Spleen (tissue), 11 donors: ENCODE measurements at regions not wholly inside any gene's neighbourhood (a gene's known extent, or its start where the extent isn't known, plus 50 kb on each side); places are given as distances from the start of the nearest gene placed in this dataset.
"Not testable (repeated sequence)": the region's sequence is repeated elsewhere in the genome, so short reads cannot be mapped to it uniquely, and the experiment has no call there.

Experiments
- DNase-seq: peaks from one replicate; pipeline ENCODE4 v3.0.0-alpha.2; 2020
- H3K27ac ChIP-seq, 8 donors: fragments of 200-600 bp; sonication (generic) in 7 of 8; 1 replicate in 4 of 8; 2 replicates in 4 of 8; pipeline versions ENCODE4 v1.5.0 to v1.8.0; 2016 to 2021; ENCODE audit warnings: inconsistent platforms in 4 of 8, mild to moderate bottlenecking in 4 of 8, moderate library complexity in 1 of 8
- H3K27me3 ChIP-seq, 7 donors: fragments of 200-600 bp; sonication (generic) in 6 of 7; replicated peaks in 1 of 7; 1 replicate in 4 of 7; 2 replicates in 3 of 7; pipeline versions ENCODE4 v1.5.0 to v1.8.0; 2016 to 2021; ENCODE audit warnings: inconsistent platforms in 3 of 7, mild to moderate bottlenecking in 1 of 7
- H3K36me3 ChIP-seq, 6 donors: fragments of 200-600 bp; sonication (generic) in 5 of 6; 1 replicate in 4 of 6; 2 replicates in 2 of 6; pipeline versions ENCODE4 v1.5.0 to v1.8.0; 2016 to 2021; ENCODE audit warnings: inconsistent platforms in 2 of 6
- H3K4me1 ChIP-seq, 6 donors: fragments of 200-600 bp; sonication (generic) in 5 of 6; 1 replicate in 3 of 6; 2 replicates in 3 of 6; pipeline versions ENCODE4 v1.5.0 to v1.8.0; 2016 to 2021; ENCODE audit warnings: inconsistent platforms in 3 of 6
- H3K4me3 ChIP-seq, 8 donors: fragments of 200-600 bp; sonication (generic) in 7 of 8; 1 replicate in 4 of 8; 2 replicates in 4 of 8; pipeline versions ENCODE4 v1.5.0 to v1.8.0; 2016 to 2021; ENCODE audit warnings: inconsistent platforms in 4 of 8, mild to moderate bottlenecking in 4 of 8, moderate library complexity in 2 of 8
- H3K9me3 ChIP-seq, 8 donors: fragments of 200-600 bp; sonication (generic) in 7 of 8; 1 replicate in 4 of 8; 2 replicates in 4 of 8; pipeline versions ENCODE4 v1.5.0 to v1.8.0; 2016 to 2021; ENCODE audit warnings: inconsistent platforms in 4 of 8
- POLR2A ChIP-seq, 3 donors: fragments of 450-650 bp; IDR thresholded peaks; one replicate each; pipeline ENCODE4 v1.5.1; 2017; ENCODE audit warnings: antibody characterized with exemption in 3 of 3, mild to moderate bottlenecking in 1 of 3
- POLR2AphosphoS5 ChIP-seq, 3 donors: sonication (generic); formaldehyde crosslinking; IDR thresholded peaks; one replicate each; pipeline ENCODE4 v1.5.1; 2017; ENCODE audit warnings: antibody characterized with exemption in 3 of 3
- WGBS, 5 donors: extraction: QIAGEN DNeasy Blood & Tissue Kit in 3 of 5; methylation state at CpG; one replicate each; pipeline versions ENCODE4 v1.1.5 to v1.1.7; 2013 to 2018; 5-methylcytosine and 5-hydroxymethylcytosine counted together
- intact Hi-C: fragments of 100-400 bp; cut with DNase I; formaldehyde crosslinking; loops from one replicate; pipeline ENCODE4 v1.15.0; 2023; ENCODE audit warnings: low total_unique reads
- TF ChIP-seq, protein P1 (sequence below), 11 experiments: fragments of 200-600 bp in 7 of 11; fragments of 450-650 bp in 4 of 11; sonication (generic) in 4 of 11; IDR thresholded peaks in 8 of 11; conservative IDR thresholded peaks in 3 of 11; 1 replicate in 7 of 11; 2 replicates in 4 of 11; pipeline versions ENCODE4 v1.4.0 to v1.8.0; 2016 to 2021; ENCODE audit warnings: antibody characterized with exemption in 11 of 11, inconsistent platforms in 4 of 11, mild to moderate bottlenecking in 1 of 11
- donor health status: healthy with polysubstance abuse.
- donor health status: DM: no; HTN: no; CAD: no; lungs with moderate emphysema.
- donor health status: DM: no; HTN: no; CAD: no.
- donor health status: Bipolar disorder and iron deficiency.
- donor health status: healthy.
- donor health status: DM: no; HTN: no; CAD: no.
- donor health status: DM: yes; HTN: yes; CAD: no.

DNA sequence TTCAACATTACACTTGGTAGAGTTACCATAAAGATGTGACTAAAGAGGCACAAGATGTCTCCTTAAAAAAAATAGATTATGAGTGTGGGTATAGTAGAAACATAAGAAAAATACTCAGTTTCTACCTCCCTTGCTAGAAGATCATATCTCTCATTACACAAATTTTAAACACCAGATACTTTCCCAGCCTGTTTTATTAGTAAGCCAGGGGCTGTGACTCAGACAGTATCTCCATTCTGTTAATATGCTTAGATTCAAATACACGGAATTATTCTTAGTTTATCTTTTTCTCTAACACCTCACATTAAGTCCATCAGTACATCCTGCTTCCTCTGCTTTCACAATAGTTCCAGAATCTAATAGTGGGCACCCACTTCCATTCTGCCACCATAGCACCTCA, 561.8 kb upstream of the ADAMTS5 start:
- no peak for TF ChIP-seq POLR2AphosphoS5 (IDR thresholded peaks at IDR 0.05)
- no peak for TF ChIP-seq POLR2A (IDR thresholded peaks at IDR 0.05)
- TF ChIP-seq, protein P1, sequence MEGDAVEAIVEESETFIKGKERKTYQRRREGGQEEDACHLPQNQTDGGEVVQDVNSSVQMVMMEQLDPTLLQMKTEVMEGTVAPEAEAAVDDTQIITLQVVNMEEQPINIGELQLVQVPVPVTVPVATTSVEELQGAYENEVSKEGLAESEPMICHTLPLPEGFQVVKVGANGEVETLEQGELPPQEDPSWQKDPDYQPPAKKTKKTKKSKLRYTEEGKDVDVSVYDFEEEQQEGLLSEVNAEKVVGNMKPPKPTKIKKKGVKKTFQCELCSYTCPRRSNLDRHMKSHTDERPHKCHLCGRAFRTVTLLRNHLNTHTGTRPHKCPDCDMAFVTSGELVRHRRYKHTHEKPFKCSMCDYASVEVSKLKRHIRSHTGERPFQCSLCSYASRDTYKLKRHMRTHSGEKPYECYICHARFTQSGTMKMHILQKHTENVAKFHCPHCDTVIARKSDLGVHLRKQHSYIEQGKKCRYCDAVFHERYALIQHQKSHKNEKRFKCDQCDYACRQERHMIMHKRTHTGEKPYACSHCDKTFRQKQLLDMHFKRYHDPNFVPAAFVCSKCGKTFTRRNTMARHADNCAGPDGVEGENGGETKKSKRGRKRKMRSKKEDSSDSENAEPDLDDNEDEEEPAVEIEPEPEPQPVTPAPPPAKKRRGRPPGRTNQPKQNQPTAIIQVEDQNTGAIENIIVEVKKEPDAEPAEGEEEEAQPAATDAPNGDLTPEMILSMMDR (IDR thresholded peaks at IDR 0.05 in 8 of 11, conservative IDR thresholded peaks at IDR 0.05 in 3 of 11) = no peak
- no peak for DNase-seq
- no peaks in the 10 kb centered on the region for H3K4me1 ChIP-seq
- intact Hi-C loops = no loop called here
- H3K36me3 ChIP-seq = no peaks in the 10 kb centered on the region
- 70 to 93% (median 76%) methylated on average over 1 of the region's 1 CpG for WGBS, 5 donors
- H3K9me3 ChIP-seq = no peaks in the 10 kb centered on the region
- no peaks in the 10 kb centered on the region for H3K27me3 ChIP-seq
- no peak overlapping the region for H3K27ac ChIP-seq
- no peak overlapping the region for H3K4me3 ChIP-seq

DNA sequence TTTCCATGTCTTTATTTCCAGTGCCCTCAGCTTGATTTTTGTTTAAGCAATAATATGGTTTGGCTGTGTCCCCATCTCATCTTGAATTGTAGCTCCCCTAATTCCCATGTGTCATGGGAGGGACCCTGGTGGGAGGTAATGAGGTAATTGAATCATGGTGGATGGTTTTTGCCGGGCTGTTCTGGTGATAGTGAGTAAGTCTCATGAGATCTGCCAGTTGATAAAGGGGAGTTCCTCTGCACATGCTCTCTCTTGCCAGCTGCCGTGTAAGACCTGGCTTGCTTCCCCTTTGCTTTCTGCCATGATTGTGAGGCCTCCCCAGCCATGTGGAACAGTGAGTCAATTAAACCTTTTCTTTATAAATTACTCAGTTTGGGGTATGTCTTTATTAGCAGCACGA, 559.6 kb upstream of the ADAMTS5 start:
- H3K4me1 ChIP-seq = no peaks in the 10 kb centered on the region
- H3K36me3 ChIP-seq = no peaks in the 10 kb centered on the region
- no peak overlapping the region for H3K4me3 ChIP-seq
- peaks cover 0 to 10% (median 7%) of the 10 kb centered on the region in 8 donors for H3K9me3 ChIP-seq
- WGBS, 5 donors = 77 to 94% (median 81%) methylated on average over 3 of the region's 3 CpGs
- DNase-seq = no peak
- no peaks in the 10 kb centered on the region for H3K27me3 ChIP-seq
- TF ChIP-seq POLR2AphosphoS5 (IDR thresholded peaks at IDR 0.05) (no peak), POLR2A (IDR thresholded peaks at IDR 0.05) (no peak)
- TF ChIP-seq, protein P1 (IDR thresholded peaks at IDR 0.05 in 8 of 11, conservative IDR thresholded peaks at IDR 0.05 in 3 of 11) = no peak
- H3K27ac ChIP-seq = no peak overlapping the region
- intact Hi-C loops = no loop called here

DNA sequence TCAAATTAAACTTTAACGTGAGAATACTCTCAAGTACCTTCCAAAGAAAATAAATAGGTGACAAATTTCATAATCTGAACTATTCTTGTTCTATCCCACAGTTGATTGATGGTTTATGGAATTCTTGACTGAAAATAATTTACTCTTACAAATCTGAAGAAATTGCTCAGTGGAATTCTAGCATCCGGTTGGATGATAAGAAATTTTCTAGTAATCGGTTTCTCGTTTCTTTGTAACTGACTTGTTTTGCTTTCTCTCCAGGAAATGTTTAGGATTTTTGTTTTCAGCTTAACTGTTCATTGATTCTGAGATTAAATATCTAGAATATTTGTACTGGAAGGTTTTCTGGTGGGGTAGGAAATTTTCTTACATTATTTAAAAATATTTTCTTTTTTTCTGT, 558.9 kb upstream of the ADAMTS5 start:
- Histone ChIP-seq H3K9me3 (peaks cover 0 to 16% (median 10%) of the 10 kb centered on the region in 8 donors), H3K4me1 (no peaks in the 10 kb centered on the region), H3K36me3 (no peaks in the 10 kb centered on the region), H3K4me3 (no peak overlapping the region), H3K27me3 (no peaks in the 10 kb centered on the region), H3K27ac (no peak overlapping the region)
- no peak for DNase-seq
- 84 to 89% (median 89%) methylated on average over 4 of the region's 4 CpGs for WGBS, 5 donors
- intact Hi-C loops = no loop called here
- TF ChIP-seq, protein P1 (IDR thresholded peaks at IDR 0.05 in 8 of 11, conservative IDR thresholded peaks at IDR 0.05 in 3 of 11) = no peak
- TF ChIP-seq POLR2A (IDR thresholded peaks at IDR 0.05) (no peak), POLR2AphosphoS5 (IDR thresholded peaks at IDR 0.05) (no peak)

DNA sequence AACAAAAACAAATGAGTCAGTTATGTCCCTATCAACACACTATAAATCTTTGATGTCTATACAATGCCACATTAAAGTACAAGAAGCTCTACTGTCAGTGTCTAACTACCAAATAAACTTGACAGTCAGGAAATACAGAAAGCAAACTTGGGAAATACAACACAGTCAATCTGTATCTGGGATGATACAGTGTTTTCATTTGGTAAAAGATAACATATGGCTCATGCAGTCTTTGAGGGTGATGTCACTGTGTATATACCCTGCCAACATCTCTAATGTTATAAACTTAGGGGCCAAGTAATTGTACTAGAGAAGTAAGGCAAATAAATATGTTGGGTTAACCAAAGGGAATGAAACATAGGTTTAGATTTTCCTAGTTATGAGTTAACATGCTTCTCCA, 552.5 kb upstream of the ADAMTS5 start:
- no peak for DNase-seq
- no peaks in the 10 kb centered on the region for H3K36me3 ChIP-seq
- H3K4me3 ChIP-seq = no peak overlapping the region
- intact Hi-C loops = no loop called here
- no peak overlapping the region for H3K27ac ChIP-seq
- TF ChIP-seq POLR2AphosphoS5 (IDR thresholded peaks at IDR 0.05) = no peak
- TF ChIP-seq, protein P1 (IDR thresholded peaks at IDR 0.05 in 8 of 11, conservative IDR thresholded peaks at IDR 0.05 in 3 of 11) = no peak
- TF ChIP-seq POLR2A (IDR thresholded peaks at IDR 0.05) = no peak
- H3K9me3 ChIP-seq = peaks cover 0 to 43% (median 24%) of the 10 kb centered on the region in 8 donors
- no peaks in the 10 kb centered on the region for H3K4me1 ChIP-seq
- no peaks in the 10 kb centered on the region for H3K27me3 ChIP-seq

DNA sequence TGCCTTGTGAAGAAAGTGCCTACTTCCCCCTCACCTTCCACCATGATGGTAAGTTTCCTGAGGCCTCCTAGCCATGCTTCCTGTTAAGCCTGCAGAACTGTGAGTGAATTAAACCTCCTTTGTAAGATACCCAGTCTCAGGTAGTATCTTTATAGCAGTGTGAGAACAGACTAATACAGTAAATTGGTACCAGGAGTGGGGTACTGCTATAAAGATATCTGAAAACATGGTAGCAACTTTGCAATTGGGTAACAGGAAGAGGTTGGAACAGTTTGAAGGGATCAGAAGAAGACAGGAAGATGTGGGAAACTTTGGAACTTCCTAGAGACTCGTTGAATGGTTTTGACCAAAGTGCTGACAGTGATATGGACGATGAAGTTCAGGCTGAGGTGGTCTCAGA, 550.3 kb upstream of the ADAMTS5 start:
- intact Hi-C loops, H3K36me3 ChIP-seq, DNase-seq, H3K4me3 ChIP-seq, H3K4me1 ChIP-seq, H3K27ac ChIP-seq, H3K27me3 ChIP-seq: not testable (repeated sequence)
- WGBS, 5 donors = 49 to 70% (median 67%) methylated on average over 2 of the region's 2 CpGs
- H3K9me3 ChIP-seq = peaks cover 0 to 41% (median 22%) of the 10 kb centered on the region in 8 donors
